ENCODE measurements at regions not wholly inside any gene's neighbourhood (a gene's known extent, or its start where the extent isn't known, plus 50 kb on each side); places are given as distances from the start of the nearest gene placed in this dataset.

DNA sequence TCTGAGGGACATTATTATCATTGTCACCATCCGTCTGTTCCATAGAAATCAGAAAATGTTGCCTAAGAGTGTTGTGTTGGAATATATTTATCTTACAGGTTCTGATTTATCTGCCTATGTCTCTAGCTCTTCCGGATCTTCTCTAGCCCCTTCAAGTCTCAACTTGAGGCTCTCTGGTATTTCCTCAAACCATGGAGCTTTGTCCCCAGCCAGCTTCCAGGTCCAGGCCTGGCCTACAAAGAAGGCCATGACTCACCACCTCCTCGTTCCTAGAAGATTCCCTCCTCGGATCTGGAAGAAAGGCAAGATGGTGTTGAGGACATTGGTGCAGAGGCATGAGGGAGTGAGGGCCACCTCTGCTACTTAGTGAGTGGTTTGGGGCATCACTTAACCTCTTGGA is 122.1 kb upstream of the TRIB2 start:
- Histone ChIP-seq H3K79me2 (ENCODE audit: low read length) (no peaks in the 10 kb centered on the region), H3K4me3 (ENCODE audit: low read length) (no peak overlapping the region), H3K4me1 (ENCODE audit: low read length) (peaks cover 8% of the 10 kb centered on the region; the same call in 1 of the 2 replicates), H3K27ac (ENCODE audit: low read length) (no peak overlapping the region), H3K9me3 (ENCODE audit: insufficient read depth, low read length) (no peaks in the 10 kb centered on the region), H3K36me3 (replicated peaks; ENCODE audit: low read depth, low read length) (no peaks in the 10 kb centered on the region), H3K4me2 (ENCODE audit: low read length) (no peak overlapping the region), H4K20me1 (ENCODE audit: insufficient read depth, low read length) (no peaks in the 10 kb centered on the region), H3K9ac (ENCODE audit: low read length) (no peak overlapping the region), H3K27me3 (ENCODE audit: low read depth, low read length) (peaks cover 29% of the 10 kb centered on the region; the same call in 1 of the 2 replicates), H2AFZ (ENCODE audit: low read depth, low read length) (no peak overlapping the region)
- TF ChIP-seq, protein P1, sequence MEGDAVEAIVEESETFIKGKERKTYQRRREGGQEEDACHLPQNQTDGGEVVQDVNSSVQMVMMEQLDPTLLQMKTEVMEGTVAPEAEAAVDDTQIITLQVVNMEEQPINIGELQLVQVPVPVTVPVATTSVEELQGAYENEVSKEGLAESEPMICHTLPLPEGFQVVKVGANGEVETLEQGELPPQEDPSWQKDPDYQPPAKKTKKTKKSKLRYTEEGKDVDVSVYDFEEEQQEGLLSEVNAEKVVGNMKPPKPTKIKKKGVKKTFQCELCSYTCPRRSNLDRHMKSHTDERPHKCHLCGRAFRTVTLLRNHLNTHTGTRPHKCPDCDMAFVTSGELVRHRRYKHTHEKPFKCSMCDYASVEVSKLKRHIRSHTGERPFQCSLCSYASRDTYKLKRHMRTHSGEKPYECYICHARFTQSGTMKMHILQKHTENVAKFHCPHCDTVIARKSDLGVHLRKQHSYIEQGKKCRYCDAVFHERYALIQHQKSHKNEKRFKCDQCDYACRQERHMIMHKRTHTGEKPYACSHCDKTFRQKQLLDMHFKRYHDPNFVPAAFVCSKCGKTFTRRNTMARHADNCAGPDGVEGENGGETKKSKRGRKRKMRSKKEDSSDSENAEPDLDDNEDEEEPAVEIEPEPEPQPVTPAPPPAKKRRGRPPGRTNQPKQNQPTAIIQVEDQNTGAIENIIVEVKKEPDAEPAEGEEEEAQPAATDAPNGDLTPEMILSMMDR (IDR thresholded peaks at IDR 0.05; ENCODE audit: low read depth, low read length): no peak
- no peak for TF ChIP-seq EZH2phosphoT487 (IDR thresholded peaks at IDR 0.05; ENCODE audit: low read depth)

DNA sequence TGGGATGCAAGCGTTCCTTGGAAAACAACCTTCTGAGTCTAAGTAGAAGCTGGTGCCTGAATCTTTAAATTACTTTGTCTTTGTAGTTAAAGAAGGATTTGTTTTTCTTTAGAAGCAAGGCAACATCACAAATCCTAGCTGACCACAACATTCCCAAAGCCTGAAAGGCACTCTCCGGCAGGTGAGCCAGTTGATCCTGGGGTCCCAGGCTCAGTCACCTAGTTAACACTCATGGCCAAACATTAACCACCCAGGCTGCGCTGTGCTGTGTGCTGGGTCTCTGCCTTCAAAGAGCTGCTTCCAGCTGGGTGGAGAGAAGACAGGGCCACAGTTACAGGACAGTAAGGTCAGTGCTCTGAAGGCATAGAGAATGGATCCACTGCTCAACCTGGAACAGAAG is 120.0 kb upstream of the TRIB2 start:
- Histone ChIP-seq H3K36me3 (replicated peaks; ENCODE audit: low read depth, low read length) (no peaks in the 10 kb centered on the region), H2AFZ (ENCODE audit: low read depth, low read length) (no peak overlapping the region), H3K27ac (ENCODE audit: low read length) (no peak overlapping the region), H3K4me1 (ENCODE audit: low read length) (no peaks in the 10 kb centered on the region), H3K4me2 (ENCODE audit: low read length) (no peak overlapping the region), H3K4me3 (ENCODE audit: low read length) (no peak overlapping the region), H3K79me2 (ENCODE audit: low read length) (no peaks in the 10 kb centered on the region), H3K9me3 (ENCODE audit: insufficient read depth, low read length) (no peaks in the 10 kb centered on the region), H3K27me3 (ENCODE audit: low read depth, low read length) (peaks cover 12% of the 10 kb centered on the region; the same call in 1 of the 2 replicates), H4K20me1 (ENCODE audit: insufficient read depth, low read length) (no peaks in the 10 kb centered on the region), H3K9ac (ENCODE audit: low read length) (no peak overlapping the region)
- TF ChIP-seq, protein P1 (IDR thresholded peaks at IDR 0.05; ENCODE audit: low read depth, low read length): no peak
- no peak for TF ChIP-seq EZH2phosphoT487 (IDR thresholded peaks at IDR 0.05; ENCODE audit: low read depth)

DNA sequence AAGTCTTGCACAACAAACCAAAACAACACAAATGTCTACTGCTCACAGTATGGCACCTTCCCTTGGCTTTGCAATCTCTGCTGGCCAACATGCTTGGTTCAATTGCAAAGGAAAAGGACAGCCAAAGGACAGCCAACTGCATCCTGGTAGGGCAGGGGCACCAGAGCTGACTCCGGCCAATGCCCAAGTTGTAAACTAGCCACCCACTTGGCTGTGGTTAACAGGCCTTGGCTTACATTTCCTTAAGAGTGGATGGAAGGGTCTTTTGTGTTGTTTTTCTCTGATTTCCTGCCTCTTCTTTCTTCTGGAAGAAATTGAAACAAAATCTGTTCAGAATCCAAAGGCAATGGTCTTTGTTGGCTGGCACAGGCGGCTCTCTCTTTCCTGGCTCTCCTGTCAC is 119.1 kb upstream of the TRIB2 start:
- no peak overlapping the region for H3K9ac ChIP-seq (ENCODE audit: low read length)

DNA sequence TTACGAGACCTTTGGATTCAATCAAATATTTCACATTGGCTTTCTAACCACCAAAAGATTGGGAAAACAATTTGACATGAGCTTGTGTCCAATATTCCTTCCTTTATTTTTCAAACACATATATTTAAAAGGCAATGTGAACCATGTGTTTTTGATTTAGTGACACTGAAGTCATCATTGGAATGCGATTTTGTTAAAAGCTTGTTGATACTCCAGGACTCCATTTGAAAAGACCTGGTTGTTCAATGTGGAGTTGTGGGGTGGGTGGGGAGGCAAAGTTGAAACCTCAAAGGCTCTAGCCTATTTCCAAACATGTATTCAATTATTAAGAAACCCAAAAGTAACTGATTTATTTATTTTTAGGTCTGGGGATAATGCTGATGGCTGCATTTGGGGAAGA is 114.1 kb upstream of the TRIB2 start:
- H2AFZ ChIP-seq (ENCODE audit: low read depth, low read length): no peak overlapping the region
- H3K4me1 ChIP-seq (ENCODE audit: low read length): no peaks in the 10 kb centered on the region
- no peaks in the 10 kb centered on the region for H3K79me2 ChIP-seq (ENCODE audit: low read length)
- H4K20me1 ChIP-seq (ENCODE audit: insufficient read depth, low read length): no peaks in the 10 kb centered on the region
- H3K9me3 ChIP-seq (ENCODE audit: insufficient read depth, low read length): no peaks in the 10 kb centered on the region
- H3K9ac ChIP-seq (ENCODE audit: low read length): no peak overlapping the region
- no peak overlapping the region for H3K4me3 ChIP-seq (ENCODE audit: low read length)
- no peaks in the 10 kb centered on the region; the same call in 1 of the 2 replicates for H3K27me3 ChIP-seq (ENCODE audit: low read depth, low read length)
- H3K36me3 ChIP-seq (replicated peaks; ENCODE audit: low read depth, low read length): no peaks in the 10 kb centered on the region
- no peak overlapping the region for H3K27ac ChIP-seq (ENCODE audit: low read length)
- no peak overlapping the region for H3K4me2 ChIP-seq (ENCODE audit: low read length)
- TF ChIP-seq EZH2phosphoT487 (IDR thresholded peaks at IDR 0.05; ENCODE audit: low read depth): no peak

More for the DNA sequence above, 119.1 kb upstream of the TRIB2 start:
- Histone ChIP-seq H3K27ac (ENCODE audit: low read length) (no peak overlapping the region), H3K36me3 (replicated peaks; ENCODE audit: low read depth, low read length) (no peaks in the 10 kb centered on the region), H3K9me3 (ENCODE audit: insufficient read depth, low read length) (no peaks in the 10 kb centered on the region), H3K27me3 (ENCODE audit: low read depth, low read length) (peaks cover 4% of the 10 kb centered on the region; the same call in 1 of the 2 replicates), H2AFZ (ENCODE audit: low read depth, low read length) (no peak overlapping the region), H3K4me1 (ENCODE audit: low read length) (no peaks in the 10 kb centered on the region), H3K4me3 (ENCODE audit: low read length) (no peak overlapping the region), H4K20me1 (ENCODE audit: insufficient read depth, low read length) (no peaks in the 10 kb centered on the region), H3K79me2 (ENCODE audit: low read length) (no peaks in the 10 kb centered on the region), H3K4me2 (ENCODE audit: low read length) (no peak overlapping the region)
- TF ChIP-seq, protein P1 (IDR thresholded peaks at IDR 0.05; ENCODE audit: low read depth, low read length): no peak
- TF ChIP-seq EZH2phosphoT487 (IDR thresholded peaks at IDR 0.05; ENCODE audit: low read depth): no peak
